PFSK-1 (cell line): ENCODE measurements at regions not wholly inside any gene's neighbourhood (a gene's known extent, or its start where the extent isn't known, plus 50 kb on each side); places are given as distances from the start of the nearest gene placed in this dataset.

Experiments
- FOXP2 ChIP-seq: optimal IDR thresholded peaks from 2 replicates; pipeline ENCODE3; 2011; ENCODE audit warnings: borderline replicate concordance, control low read depth, inconsistent platforms; ENCODE audit not compliant: insufficient read depth; ENCODE audit errors: extremely low read length, extremely low read depth
- POLR2AphosphoS5 ChIP-seq: IDR thresholded peaks from 2 replicates; pipeline ENCODE4 v1.6.1; 2012; ENCODE audit warnings: low read depth, mild to moderate bottlenecking, control low read depth, low read length, moderate library complexity
- REST ChIP-seq, 2 experiments: IDR thresholded peaks; 2 replicates each; pipeline versions ENCODE4 v1.6.1 to v1.8.0; 2011 to 2012; ENCODE audit warnings: low read depth in 2 of 2, low read length in 2 of 2, control low read depth in 1 of 2, inconsistent platforms in 1 of 2, mild to moderate bottlenecking in 1 of 2, moderate library complexity in 1 of 2; ENCODE audit not compliant: insufficient read depth in 1 of 2
- SIN3A ChIP-seq: IDR thresholded peaks from 2 replicates; pipeline ENCODE4 v1.6.1; 2012; ENCODE audit warnings: mild to moderate bottlenecking, low read length, moderate library complexity, borderline replicate concordance; ENCODE audit not compliant: insufficient read depth
- TAF1 ChIP-seq: IDR thresholded peaks from 2 replicates; pipeline ENCODE4 v1.6.1; 2012; ENCODE audit warnings: low read length, control low read depth, borderline replicate concordance; ENCODE audit not compliant: insufficient read depth

- TF ChIP-seq TAF1 (no peak), POLR2AphosphoS5 (no peak), FOXP2 (no peak), SIN3A (no peak), REST (IDR thresholded peaks at IDR 0.05; ENCODE audit: insufficient read depth in 1 of 2, low read depth in 2 of 2, low read length in 2 of 2) (no peak)
Observed at GRCh38 chr9:86679909-86680308, 267.4 kb downstream of the GAS1 start.

GRCh38 chr9:86676396-86676795 is 270.9 kb downstream of the GAS1 start:
- TF ChIP-seq SIN3A (no peak), REST (IDR thresholded peaks at IDR 0.05; ENCODE audit: insufficient read depth in 1 of 2, low read depth in 2 of 2, low read length in 2 of 2) (no peak), POLR2AphosphoS5 (no peak), TAF1 (no peak), FOXP2 (no peak)

GRCh38 chr9:86675805-86676204 is 271.5 kb downstream of the GAS1 start:
- TF ChIP-seq TAF1 (no peak), REST (IDR thresholded peaks at IDR 0.05; ENCODE audit: insufficient read depth in 1 of 2, low read depth in 2 of 2, low read length in 2 of 2) (no peak), SIN3A (no peak), FOXP2 (no peak), POLR2AphosphoS5 (no peak)

- TF ChIP-seq POLR2AphosphoS5 (no peak), FOXP2 (no peak), TAF1 (no peak), REST (IDR thresholded peaks at IDR 0.05; ENCODE audit: insufficient read depth in 1 of 2, low read depth in 2 of 2, low read length in 2 of 2) (no peak), SIN3A (no peak)
Observed at GRCh38 chr9:86674487-86674886, 272.8 kb downstream of the GAS1 start.

GRCh38 chr9:86672966-86673365 is 274.3 kb downstream of the GAS1 start:
- TF ChIP-seq POLR2AphosphoS5: no peak
- no peak for TF ChIP-seq TAF1
- TF ChIP-seq FOXP2: no peak
- no peak for TF ChIP-seq SIN3A
- no peak for TF ChIP-seq REST (IDR thresholded peaks at IDR 0.05; ENCODE audit: insufficient read depth in 1 of 2, low read depth in 2 of 2, low read length in 2 of 2)
